IMR-90 (cell line): ENCODE measurements at regions not wholly inside any gene's neighbourhood (a gene's known extent, or its start where the extent isn't known, plus 50 kb on each side); places are given as distances from the start of the nearest gene placed in this dataset.
"Not testable (repeated sequence)": the region's sequence is repeated elsewhere in the genome, so short reads cannot be mapped to it uniquely, and the experiment has no call there.

Source experiments
- ATAC-seq: fragments of 200-7000 bp; cut with Tn5 transposase; 2 replicates; pipeline ENCODE4 v1.9.1; 2020; ENCODE audit warnings: low read depth, mild to moderate bottlenecking, moderate library complexity
- BruUV-seq: library from RNA; stranded (reverse); fragments of 400-500 nt; replicated peaks from 2 replicates; lab custom pipeline; 2021; lab: Mats Ljungman, UMichigan
- CTCF ChIA-PET: fragments of 300-600 bp; formaldehyde crosslinking; extraction: SDS; loops from one replicate; lab custom pipeline; 2021; ENCODE audit warnings: antibody characterized with exemption; lab: Yijun Ruan, JAX
- POLR2A ChIA-PET: fragments of 300-600 bp; sonication (Branson Sonifier 250); formaldehyde crosslinking; loops from one replicate; lab custom pipeline; 2022; ENCODE audit warnings: antibody characterized with exemption; ENCODE audit not compliant: unreplicated experiment; lab: Charles Lee
- DNase-seq: peaks from one replicate; pipeline ENCODE4 v3.0.0; 2013
- H2AFZ ChIP-seq: replicated peaks from 2 replicates; pipeline ENCODE3; 2013; ENCODE audit warnings: low read length, mild to moderate bottlenecking; ENCODE audit not compliant: poor library complexity
- H2AK5ac ChIP-seq: 2 replicates; pipeline ENCODE4 v1.6.1; 2013; ENCODE audit warnings: low read depth, low read length, inconsistent platforms
- H2AK9ac ChIP-seq: replicated peaks from 2 replicates; pipeline ENCODE3; 2013; ENCODE audit warnings: mild to moderate bottlenecking, low read depth, low read length, moderate library complexity; ENCODE audit not compliant: poor library complexity
- H2BK120ac ChIP-seq: 2 replicates; pipeline ENCODE4 v1.6.1; 2013; ENCODE audit warnings: low read depth, low read length, inconsistent platforms
- H2BK15ac ChIP-seq: 3 replicates; pipeline ENCODE4 v1.6.1; 2013; ENCODE audit warnings: low read depth, low read length, inconsistent platforms
- H2BK20ac ChIP-seq: 2 replicates; pipeline ENCODE4 v1.6.1; 2013; ENCODE audit warnings: low read depth, mild to moderate bottlenecking, inconsistent platforms, low read length, moderate library complexity
- H2BK5ac ChIP-seq: 2 replicates; pipeline ENCODE4 v1.6.1; 2013; ENCODE audit warnings: mild to moderate bottlenecking, low read depth, low read length, inconsistent platforms; ENCODE audit not compliant: poor library complexity, severe bottlenecking
- H3K14ac ChIP-seq: replicated peaks from 2 replicates; pipeline ENCODE4 v1.6.1; 2013; ENCODE audit warnings: low read depth, low read length, inconsistent platforms
- H3K18ac ChIP-seq: 2 replicates; pipeline ENCODE4 v1.6.1; 2013; ENCODE audit warnings: low read depth, low read length, control low read depth
- H3K23ac ChIP-seq: 2 replicates; pipeline ENCODE4 v1.6.1; 2013; ENCODE audit warnings: low read depth, low read length, inconsistent platforms
- H3K27ac ChIP-seq: 2 replicates; pipeline ENCODE4 v1.5.1; 2013; ENCODE audit warnings: mild to moderate bottlenecking, control low read depth, low read length; ENCODE audit not compliant: insufficient read depth
- H3K27me3 ChIP-seq: 2 replicates; pipeline ENCODE4 v1.6.1; 2013; ENCODE audit warnings: low read length; ENCODE audit not compliant: control insufficient read depth, insufficient read depth
- H3K36me3 ChIP-seq: 2 replicates; pipeline ENCODE4 v1.6.1; 2013; ENCODE audit warnings: low read length, mixed read lengths; ENCODE audit not compliant: control insufficient read depth, insufficient read depth
- H3K4ac ChIP-seq: 2 replicates; pipeline ENCODE4 v1.6.1; 2013; ENCODE audit warnings: low read depth, low read length, inconsistent platforms
- H3K4me1 ChIP-seq: 2 replicates; pipeline ENCODE4 v1.6.1; 2013; ENCODE audit warnings: low read length, mixed read lengths; ENCODE audit not compliant: control insufficient read depth, insufficient read depth
- H3K4me2 ChIP-seq: 2 replicates; pipeline ENCODE4 v1.6.1; 2013; ENCODE audit warnings: low read depth, mild to moderate bottlenecking, control low read depth, low read length, moderate library complexity
- H3K4me3 ChIP-seq: 2 replicates; pipeline ENCODE4 v1.5.1; 2013; ENCODE audit warnings: low read depth, mild to moderate bottlenecking, control low read depth, low read length, moderate library complexity; ENCODE audit not compliant: insufficient read depth
- H3K56ac ChIP-seq: 2 replicates; pipeline ENCODE4 v1.6.1; 2013; ENCODE audit warnings: low read length, inconsistent platforms; ENCODE audit not compliant: insufficient read depth; ENCODE audit errors: extremely low read depth
- H3K79me1 ChIP-seq, 2 experiments: 2 replicates each; pipeline ENCODE4 v1.6.1; 2013; ENCODE audit warnings: low read length in 2 of 2, inconsistent platforms in 1 of 2, low read depth in 1 of 2
- H3K9ac ChIP-seq: 2 replicates; pipeline ENCODE4 v1.6.1; 2013; ENCODE audit warnings: low read depth, low read length, control low read depth
- H3K9me1 ChIP-seq: 2 replicates; pipeline ENCODE4 v1.6.1; 2013; ENCODE audit warnings: low read length, inconsistent platforms; ENCODE audit not compliant: insufficient read depth
- H3K9me3 ChIP-seq: 2 replicates; pipeline ENCODE4 v1.6.1; 2013; ENCODE audit warnings: low read length; ENCODE audit not compliant: control insufficient read depth, insufficient read depth
- H4K20me1 ChIP-seq: 2 replicates; pipeline ENCODE4 v1.6.1; 2013; ENCODE audit warnings: low read length, inconsistent platforms; ENCODE audit not compliant: insufficient read depth
- H4K5ac ChIP-seq: 2 replicates; pipeline ENCODE4 v1.6.1; 2013; ENCODE audit warnings: mild to moderate bottlenecking, low read depth, low read length, control low read depth
- H4K8ac ChIP-seq, 2 experiments: 2 replicates each; pipeline ENCODE4 v1.6.1; 2013; ENCODE audit warnings: low read depth in 2 of 2, low read length in 2 of 2, control low read depth in 1 of 2, inconsistent platforms in 1 of 2
- H4K91ac ChIP-seq: 2 replicates; pipeline ENCODE4 v1.6.1; 2013; ENCODE audit warnings: low read depth, low read length, inconsistent platforms; ENCODE audit not compliant: insufficient read depth
- WGBS, 2 experiments: methylation state at CpG; one replicate each; pipeline versions ENCODE4 v1.1.5 to v1.1.7; 2013; ENCODE audit warnings: missing lambda C conversion rate in 2 of 2; ENCODE audit not compliant: insufficient read length in 1 of 2; ENCODE audit errors: extremely low coverage in 2 of 2; 5-methylcytosine and 5-hydroxymethylcytosine counted together
- dilution Hi-C: fragments of 300-500 bp; cut with HindIII; formaldehyde crosslinking; loops from one replicate; pipeline ENCODE4 v1.14.3; 2018; ENCODE audit warnings: low sequenced_read_pairs; ENCODE audit not compliant: unreplicated experiment
- in situ Hi-C: fragments of 300-500 bp; cut with MboI; formaldehyde crosslinking; loops from 3 replicates; pipeline ENCODE4 v1.14.3; 2019; ENCODE audit warnings: low sequenced_read_pairs, inconsistent platforms, mixed read lengths
- intact Hi-C: fragments of 100-400 bp; cut with micrococcal nuclease; formaldehyde crosslinking; loops from 2 replicates; pipeline ENCODE4 v1.10.0; 2022

DNA sequence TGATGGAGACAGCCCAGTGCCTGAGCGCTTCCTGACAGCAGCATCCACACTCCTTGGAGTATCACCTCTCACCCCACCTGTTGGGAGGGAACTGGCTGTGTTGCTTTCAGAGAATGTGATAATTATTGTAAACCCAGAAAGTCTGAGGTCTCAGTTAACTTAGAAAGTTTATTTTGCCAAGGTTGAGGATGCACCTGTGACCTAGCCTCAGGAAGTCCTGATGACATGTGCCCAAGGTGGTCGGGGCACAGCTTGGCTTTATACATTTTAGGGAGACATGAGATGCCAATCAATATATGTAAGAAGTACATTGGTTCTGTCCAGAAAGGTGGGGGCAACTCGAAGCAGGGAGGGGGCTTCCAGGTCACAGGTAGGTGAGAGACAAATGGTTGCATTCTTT, 153.3 kb upstream of the RFLNA start:
- H3K27ac ChIP-seq, H2AK5ac ChIP-seq, in situ Hi-C loops, ATAC-seq, H3K9ac ChIP-seq, H3K4ac ChIP-seq, H3K79me1 ChIP-seq, H3K56ac ChIP-seq, H2BK120ac ChIP-seq, H4K5ac ChIP-seq, H3K4me1 ChIP-seq, H3K4me2 ChIP-seq, H4K20me1 ChIP-seq, H4K91ac ChIP-seq, H3K23ac ChIP-seq, POLR2A ChIA-PET, H3K18ac ChIP-seq, dilution Hi-C loops, H3K9me3 ChIP-seq, intact Hi-C loops, H4K8ac ChIP-seq, H2AFZ ChIP-seq, H2BK20ac ChIP-seq, H2BK15ac ChIP-seq, H3K9me1 ChIP-seq, H2BK5ac ChIP-seq, BruUV-seq, H2AK9ac ChIP-seq, DNase-seq, H3K14ac ChIP-seq, H3K36me3 ChIP-seq, CTCF ChIA-PET, H3K4me3 ChIP-seq: not testable (repeated sequence)
- WGBS, 2 experiments = 0% methylated on average over 1 of the region's 3 CpGs; no CpG with 5 or more reads in 1 of the 2 experiments
- H3K27me3 ChIP-seq = peaks cover 13% of the 10 kb centered on the region
